Spleen (tissue), 11 donors: ENCODE measurements at regions not wholly inside any gene's neighbourhood (a gene's known extent, or its start where the extent isn't known, plus 50 kb on each side); places are given as distances from the start of the nearest gene placed in this dataset.

Source experiments
- DNase-seq: peaks from one replicate; pipeline ENCODE4 v3.0.0-alpha.2; 2020
- H3K27ac ChIP-seq, 8 donors: fragments of 200-600 bp; sonication (generic) in 7 of 8; 1 replicate in 4 of 8; 2 replicates in 4 of 8; pipeline versions ENCODE4 v1.5.0 to v1.8.0; 2016 to 2021; ENCODE audit warnings: inconsistent platforms in 4 of 8, mild to moderate bottlenecking in 4 of 8, moderate library complexity in 1 of 8
- H3K27me3 ChIP-seq, 7 donors: fragments of 200-600 bp; sonication (generic) in 6 of 7; replicated peaks in 1 of 7; 1 replicate in 4 of 7; 2 replicates in 3 of 7; pipeline versions ENCODE4 v1.5.0 to v1.8.0; 2016 to 2021; ENCODE audit warnings: inconsistent platforms in 3 of 7, mild to moderate bottlenecking in 1 of 7
- H3K36me3 ChIP-seq, 6 donors: fragments of 200-600 bp; sonication (generic) in 5 of 6; 1 replicate in 4 of 6; 2 replicates in 2 of 6; pipeline versions ENCODE4 v1.5.0 to v1.8.0; 2016 to 2021; ENCODE audit warnings: inconsistent platforms in 2 of 6
- H3K4me1 ChIP-seq, 6 donors: fragments of 200-600 bp; sonication (generic) in 5 of 6; 1 replicate in 3 of 6; 2 replicates in 3 of 6; pipeline versions ENCODE4 v1.5.0 to v1.8.0; 2016 to 2021; ENCODE audit warnings: inconsistent platforms in 3 of 6
- H3K4me3 ChIP-seq, 8 donors: fragments of 200-600 bp; sonication (generic) in 7 of 8; 1 replicate in 4 of 8; 2 replicates in 4 of 8; pipeline versions ENCODE4 v1.5.0 to v1.8.0; 2016 to 2021; ENCODE audit warnings: inconsistent platforms in 4 of 8, mild to moderate bottlenecking in 4 of 8, moderate library complexity in 2 of 8
- H3K9me3 ChIP-seq, 8 donors: fragments of 200-600 bp; sonication (generic) in 7 of 8; 1 replicate in 4 of 8; 2 replicates in 4 of 8; pipeline versions ENCODE4 v1.5.0 to v1.8.0; 2016 to 2021; ENCODE audit warnings: inconsistent platforms in 4 of 8
- POLR2A ChIP-seq, 3 donors: fragments of 450-650 bp; IDR thresholded peaks; one replicate each; pipeline ENCODE4 v1.5.1; 2017; ENCODE audit warnings: antibody characterized with exemption in 3 of 3, mild to moderate bottlenecking in 1 of 3
- POLR2AphosphoS5 ChIP-seq, 3 donors: sonication (generic); formaldehyde crosslinking; IDR thresholded peaks; one replicate each; pipeline ENCODE4 v1.5.1; 2017; ENCODE audit warnings: antibody characterized with exemption in 3 of 3
- WGBS, 5 donors: extraction: QIAGEN DNeasy Blood & Tissue Kit in 3 of 5; methylation state at CpG; one replicate each; pipeline versions ENCODE4 v1.1.5 to v1.1.7; 2013 to 2018; 5-methylcytosine and 5-hydroxymethylcytosine counted together
- intact Hi-C: fragments of 100-400 bp; cut with DNase I; formaldehyde crosslinking; loops from one replicate; pipeline ENCODE4 v1.15.0; 2023; ENCODE audit warnings: low total_unique reads
- TF ChIP-seq, protein P1 (sequence below), 11 experiments: fragments of 200-600 bp in 7 of 11; fragments of 450-650 bp in 4 of 11; sonication (generic) in 4 of 11; IDR thresholded peaks in 8 of 11; conservative IDR thresholded peaks in 3 of 11; 1 replicate in 7 of 11; 2 replicates in 4 of 11; pipeline versions ENCODE4 v1.4.0 to v1.8.0; 2016 to 2021; ENCODE audit warnings: antibody characterized with exemption in 11 of 11, inconsistent platforms in 4 of 11, mild to moderate bottlenecking in 1 of 11
- donor health status: healthy with polysubstance abuse.
- donor health status: DM: no; HTN: no; CAD: no; lungs with moderate emphysema.
- donor health status: DM: no; HTN: no; CAD: no.
- donor health status: Bipolar disorder and iron deficiency.
- donor health status: healthy.
- donor health status: DM: no; HTN: no; CAD: no.
- donor health status: DM: yes; HTN: yes; CAD: no.

DNA sequence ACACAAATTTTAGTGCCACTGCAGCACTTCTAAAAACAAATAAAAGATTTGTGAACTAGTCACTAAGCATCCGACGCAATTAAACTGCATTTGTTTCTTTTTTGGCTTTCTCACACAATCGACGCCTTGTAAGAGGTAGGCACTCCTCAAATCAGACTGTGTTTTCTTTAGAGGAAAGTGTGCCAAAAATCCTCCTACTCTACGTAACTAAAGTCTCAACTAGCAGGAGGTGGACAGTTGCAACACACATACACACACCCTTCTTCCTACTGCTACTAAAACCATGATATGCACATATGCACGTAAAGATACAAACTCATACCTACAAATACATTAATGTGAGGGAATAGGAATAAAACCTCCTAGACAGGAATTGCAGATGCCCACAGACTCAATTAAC is 844.7 kb upstream of the SOX9 start:
- DNase-seq: no peak
- TF ChIP-seq, protein P1, sequence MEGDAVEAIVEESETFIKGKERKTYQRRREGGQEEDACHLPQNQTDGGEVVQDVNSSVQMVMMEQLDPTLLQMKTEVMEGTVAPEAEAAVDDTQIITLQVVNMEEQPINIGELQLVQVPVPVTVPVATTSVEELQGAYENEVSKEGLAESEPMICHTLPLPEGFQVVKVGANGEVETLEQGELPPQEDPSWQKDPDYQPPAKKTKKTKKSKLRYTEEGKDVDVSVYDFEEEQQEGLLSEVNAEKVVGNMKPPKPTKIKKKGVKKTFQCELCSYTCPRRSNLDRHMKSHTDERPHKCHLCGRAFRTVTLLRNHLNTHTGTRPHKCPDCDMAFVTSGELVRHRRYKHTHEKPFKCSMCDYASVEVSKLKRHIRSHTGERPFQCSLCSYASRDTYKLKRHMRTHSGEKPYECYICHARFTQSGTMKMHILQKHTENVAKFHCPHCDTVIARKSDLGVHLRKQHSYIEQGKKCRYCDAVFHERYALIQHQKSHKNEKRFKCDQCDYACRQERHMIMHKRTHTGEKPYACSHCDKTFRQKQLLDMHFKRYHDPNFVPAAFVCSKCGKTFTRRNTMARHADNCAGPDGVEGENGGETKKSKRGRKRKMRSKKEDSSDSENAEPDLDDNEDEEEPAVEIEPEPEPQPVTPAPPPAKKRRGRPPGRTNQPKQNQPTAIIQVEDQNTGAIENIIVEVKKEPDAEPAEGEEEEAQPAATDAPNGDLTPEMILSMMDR (IDR thresholded peaks at IDR 0.05 in 8 of 11, conservative IDR thresholded peaks at IDR 0.05 in 3 of 11): no peak
- TF ChIP-seq POLR2AphosphoS5 (IDR thresholded peaks at IDR 0.05) (no peak), POLR2A (IDR thresholded peaks at IDR 0.05) (no peak)
- H3K36me3 ChIP-seq: no peaks in the 10 kb centered on the region
- no peaks in the 10 kb centered on the region for H3K27me3 ChIP-seq
- WGBS, 5 donors: 84 to 90% (median 88%) methylated on average over 6 of the region's 6 CpGs
- no peaks in the 10 kb centered on the region for H3K4me1 ChIP-seq
- H3K4me3 ChIP-seq: no peak overlapping the region
- intact Hi-C loops: no loop called here
- no peak overlapping the region for H3K27ac ChIP-seq
- H3K9me3 ChIP-seq: peaks cover 0 to 15% (median 0%) of the 10 kb centered on the region in 8 donors

DNA sequence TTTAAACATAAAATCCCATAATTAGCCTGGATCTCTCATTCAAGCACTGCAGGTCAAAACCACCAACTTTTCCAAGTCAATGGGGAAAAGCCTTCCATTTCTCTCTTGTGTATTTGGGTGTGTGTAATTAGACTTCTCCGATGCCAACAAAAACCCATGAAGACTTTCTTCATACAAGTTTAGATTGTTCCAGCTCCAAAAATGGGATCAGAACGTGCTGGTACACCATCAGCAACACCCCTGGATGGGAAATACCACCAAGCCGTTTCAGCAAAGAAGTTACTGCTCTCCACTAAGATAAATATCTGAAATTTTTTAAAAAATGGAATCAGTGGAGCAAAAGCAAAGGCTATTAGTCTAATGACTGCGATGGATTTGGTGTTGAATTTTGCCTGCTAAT is 837.3 kb upstream of the SOX9 start:
- Histone ChIP-seq H3K36me3 (no peaks in the 10 kb centered on the region), H3K4me1 (no peaks in the 10 kb centered on the region), H3K27me3 (peaks cover 0 to 2% (median 0%) of the 10 kb centered on the region in 7 donors), H3K27ac (no peak overlapping the region), H3K4me3 (no peak overlapping the region), H3K9me3 (peaks cover 0 to 9% (median 0%) of the 10 kb centered on the region in 8 donors)
- TF ChIP-seq POLR2AphosphoS5 (IDR thresholded peaks at IDR 0.05) (no peak), POLR2A (IDR thresholded peaks at IDR 0.05) (no peak)
- TF ChIP-seq, protein P1 (IDR thresholded peaks at IDR 0.05 in 8 of 11, conservative IDR thresholded peaks at IDR 0.05 in 3 of 11): no peak
- no peak for DNase-seq
- WGBS, 5 donors: 73 to 82% (median 77%) methylated on average over 4 of the region's 4 CpGs
- intact Hi-C loops: no loop called here

DNA sequence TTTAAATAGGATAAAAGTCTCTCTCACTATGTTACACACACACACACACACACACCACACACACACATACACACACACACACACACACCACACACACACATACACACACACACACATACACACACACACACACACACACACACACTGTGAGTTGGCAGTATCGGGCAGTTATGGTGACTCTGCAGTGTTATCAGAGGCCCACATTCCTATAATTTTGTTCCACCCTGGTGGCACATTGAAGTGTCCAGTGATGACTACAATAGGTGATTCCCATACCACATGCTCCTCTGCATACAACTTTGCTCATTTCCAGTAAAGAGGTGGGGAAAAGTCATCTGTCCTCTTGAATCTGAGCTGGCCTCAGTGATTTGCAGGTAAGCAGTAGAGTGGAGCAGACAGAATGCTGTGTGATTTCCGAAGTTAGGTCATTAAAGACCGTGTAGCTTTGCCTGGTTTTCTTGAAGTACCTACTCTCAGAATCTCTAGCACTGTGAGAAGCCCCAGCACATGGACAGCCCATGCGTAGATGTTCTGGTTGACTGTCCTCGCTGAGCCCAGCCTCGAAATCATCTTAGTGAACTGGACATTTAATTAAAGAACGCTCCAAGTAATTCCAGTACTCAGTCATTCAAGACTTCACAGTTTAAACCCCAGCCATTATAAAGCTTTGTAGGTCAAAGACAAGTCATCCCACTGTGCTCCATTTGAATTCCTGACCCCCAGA is 836.6 kb upstream of the SOX9 start:
- Histone ChIP-seq H3K27ac (no peak overlapping the region), H3K36me3 (no peaks in the 10 kb centered on the region), H3K4me3 (no peak overlapping the region), H3K9me3 (peaks cover 0 to 8% (median 0%) of the 10 kb centered on the region in 8 donors), H3K4me1 (no peaks in the 10 kb centered on the region), H3K27me3 (peaks cover 0 to 2% (median 0%) of the 10 kb centered on the region in 7 donors)
- no peak for DNase-seq
- intact Hi-C loops: no loop called here
- 83 to 92% (median 86%) methylated on average over 7 of the region's 7 CpGs for WGBS, 5 donors
- TF ChIP-seq, protein P1 (IDR thresholded peaks at IDR 0.05 in 8 of 11, conservative IDR thresholded peaks at IDR 0.05 in 3 of 11): no peak
- TF ChIP-seq POLR2A (IDR thresholded peaks at IDR 0.05) (no peak), POLR2AphosphoS5 (IDR thresholded peaks at IDR 0.05) (no peak)

DNA sequence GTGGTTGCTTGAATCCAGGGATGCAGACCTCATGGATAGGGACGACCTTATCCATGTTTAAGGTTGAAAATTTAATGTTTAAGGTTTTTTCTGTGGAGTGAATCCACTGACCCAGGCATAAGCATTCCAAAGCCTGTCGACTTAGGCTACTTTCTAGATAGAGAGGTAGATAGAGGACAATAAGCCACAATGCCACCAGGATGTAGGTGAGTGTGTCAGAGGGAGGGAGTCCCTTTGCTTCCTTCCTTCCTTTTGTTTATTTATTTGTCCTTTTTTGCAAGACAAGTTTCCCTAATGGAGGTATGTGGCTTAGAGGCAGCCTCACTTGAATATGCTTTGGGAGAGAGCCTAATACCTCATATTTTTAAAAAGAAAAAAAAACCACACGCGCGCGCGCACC is 834.2 kb upstream of the SOX9 start:
- H3K9me3 ChIP-seq: peaks cover 0 to 9% (median 0%) of the 10 kb centered on the region in 8 donors
- H3K4me1 ChIP-seq: no peaks in the 10 kb centered on the region
- peaks cover 0 to 2% (median 0%) of the 10 kb centered on the region in 7 donors for H3K27me3 ChIP-seq
- no peak overlapping the region for H3K27ac ChIP-seq
- H3K4me3 ChIP-seq: no peak overlapping the region
- 59 to 72% (median 68%) methylated on average over 7 of the region's 7 CpGs for WGBS, 5 donors
- no peak for TF ChIP-seq POLR2A (IDR thresholded peaks at IDR 0.05)
- TF ChIP-seq POLR2AphosphoS5 (IDR thresholded peaks at IDR 0.05): no peak
- TF ChIP-seq, protein P1 (IDR thresholded peaks at IDR 0.05 in 8 of 11, conservative IDR thresholded peaks at IDR 0.05 in 3 of 11): no peak
- H3K36me3 ChIP-seq: no peaks in the 10 kb centered on the region
- intact Hi-C loops: no loop called here
- no peak for DNase-seq
